Activated naive CD4-positive, alpha-beta T cell (primary cell): ENCODE measurements at regions not wholly inside any gene's neighbourhood (a gene's known extent, or its start where the extent isn't known, plus 50 kb on each side); places are given as distances from the start of the nearest gene placed in this dataset.

Experiments used
- DNase-seq, 4 experiments: peaks; one replicate each; lab custom pipeline; 2025; lab: John Stamatoyannopoulos, UW

GRCh38 chr3:22952860-22953259 lies 250.3 kb upstream of the UBE2E2 start:
- DNase-seq, result no peak

GRCh38 chr3:22959593-22959992 lies 243.5 kb upstream of the UBE2E2 start:
- DNase-seq, result no peak

DNA sequence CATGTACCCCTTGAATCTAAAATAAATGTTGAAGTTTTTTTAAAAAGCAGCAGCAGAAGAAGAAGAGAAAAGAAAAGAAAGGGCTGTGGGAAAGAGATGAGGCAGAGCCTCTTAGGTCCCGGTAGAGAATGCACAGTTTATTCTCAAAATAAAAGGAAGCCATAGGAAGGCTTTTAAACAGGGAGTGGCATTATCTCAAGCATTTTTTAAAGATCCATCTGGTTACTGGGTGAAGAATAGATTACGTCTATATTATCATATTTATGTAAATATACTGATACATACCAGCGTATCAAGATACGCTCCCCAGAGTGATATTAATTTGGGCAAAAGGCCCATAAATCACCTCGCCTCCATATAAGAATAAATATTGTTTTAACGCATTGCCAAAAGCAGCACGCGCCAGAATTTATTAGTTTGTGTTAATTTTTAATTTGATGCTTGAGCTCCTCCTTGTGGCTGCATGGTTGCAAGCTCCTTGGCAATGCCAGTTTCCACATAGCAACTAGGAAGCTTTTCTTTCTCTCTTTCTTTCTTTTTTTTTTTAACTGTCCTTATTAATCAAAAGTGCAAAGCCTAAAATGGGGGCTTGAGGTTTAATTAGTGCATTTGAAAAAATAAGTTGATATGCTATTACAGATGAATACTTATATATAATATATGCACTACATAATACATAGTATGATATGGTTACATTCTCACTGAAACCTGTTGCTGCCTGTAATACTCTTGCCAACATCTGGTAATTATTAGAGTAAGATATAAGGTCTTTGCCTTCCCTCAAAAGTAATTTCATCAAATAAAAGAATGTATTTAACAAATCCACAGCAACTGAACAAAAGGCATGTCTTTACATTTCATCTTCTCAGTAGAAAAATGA lies 242.8 kb upstream of the UBE2E2 start:
- no peak for DNase-seq

DNA sequence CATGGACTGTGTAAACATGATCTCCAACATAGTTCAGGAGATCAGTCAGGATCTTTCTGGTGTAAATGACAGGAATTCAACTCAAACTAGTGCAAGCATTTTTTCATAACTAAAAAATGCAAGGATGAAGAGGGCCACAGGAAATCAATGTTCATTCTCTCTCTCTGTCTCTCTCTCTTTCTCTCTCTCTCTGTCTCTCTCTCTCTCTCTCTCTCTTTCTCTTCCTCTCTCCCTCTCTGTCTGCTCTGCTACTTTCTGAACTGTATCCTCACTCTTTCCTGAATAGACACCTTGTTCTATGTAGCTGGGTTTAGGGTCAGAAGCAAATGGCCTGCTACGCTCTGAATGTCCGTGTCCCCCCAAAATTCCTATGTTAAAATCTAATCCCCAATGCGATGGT lies 240.9 kb upstream of the UBE2E2 start:
- no peak for DNase-seq

DNA sequence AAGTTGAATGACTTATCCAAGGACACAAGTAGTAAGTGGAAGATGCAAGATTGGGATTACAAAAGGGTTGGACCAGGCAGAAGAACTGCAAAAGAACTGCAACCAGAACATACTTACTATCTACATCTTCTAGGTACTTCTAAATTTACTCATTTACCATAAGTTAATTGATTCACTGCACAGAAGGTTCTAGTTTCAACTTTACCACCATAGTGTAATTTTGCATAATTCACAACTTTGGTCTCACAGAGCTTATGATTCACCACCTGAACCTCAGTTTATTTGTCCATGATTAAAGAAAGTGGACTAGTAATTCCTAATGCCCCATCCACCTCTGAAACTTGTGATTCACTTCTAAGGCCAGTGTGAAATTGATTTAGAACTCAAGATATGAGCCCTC lies 236.8 kb upstream of the UBE2E2 start:
- DNase-seq, result no peak

- no peak for DNase-seq
Measured at GRCh38 chr3:22969276-22969675, 233.9 kb upstream of the UBE2E2 start.

- no peak for DNase-seq
Measured at GRCh38 chr3:22971497-22971896, 231.6 kb upstream of the UBE2E2 start.

DNA sequence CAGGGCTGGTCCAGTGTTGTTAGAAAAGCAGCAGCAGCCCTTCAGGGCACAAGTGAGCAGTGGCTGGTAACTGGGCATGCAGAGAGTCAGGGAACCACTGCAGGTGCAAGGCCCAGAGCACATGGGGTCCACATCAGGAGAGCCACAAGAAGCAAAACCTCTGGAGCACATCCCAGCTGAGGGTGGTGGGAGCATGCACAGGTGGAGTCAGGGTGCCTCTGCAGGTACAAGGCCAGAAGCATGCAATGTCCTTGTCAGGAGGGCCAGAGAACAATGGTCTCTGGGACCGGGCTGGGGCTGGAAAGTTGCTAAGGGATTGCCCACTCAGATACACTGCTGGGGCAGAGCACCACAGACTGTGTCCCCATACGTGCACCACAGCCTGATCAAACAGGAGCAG lies 226.1 kb upstream of the UBE2E2 start:
- no peak for DNase-seq

DNA sequence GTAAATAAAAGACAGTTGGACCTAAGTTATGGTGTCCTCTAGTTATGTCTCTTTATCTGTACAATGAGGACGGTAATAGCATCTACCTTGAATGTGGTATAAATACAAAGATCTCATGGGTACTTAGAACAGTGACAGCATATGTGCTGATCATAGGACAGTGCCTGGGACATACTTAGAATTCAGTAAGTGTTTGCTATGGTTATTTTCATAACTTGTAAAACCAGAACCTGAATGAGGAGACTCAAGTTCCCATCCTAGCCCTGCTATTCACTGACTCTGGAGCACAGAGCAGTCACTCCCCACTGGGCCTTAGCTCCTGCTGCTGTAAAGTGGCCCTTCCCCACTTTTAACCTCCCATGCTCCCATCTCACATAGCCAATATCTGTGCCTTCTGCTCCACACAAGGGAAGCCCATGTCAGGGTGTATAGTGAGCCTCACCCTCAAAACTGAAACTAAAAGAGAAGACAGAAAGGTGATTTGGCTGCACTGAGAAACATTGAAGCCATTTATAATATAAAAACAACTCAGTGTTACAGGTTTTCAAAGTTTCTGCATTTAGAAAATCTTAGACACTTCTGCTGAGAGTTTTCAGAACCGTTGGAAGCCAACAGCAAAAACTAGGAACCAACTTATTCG lies 225.4 kb upstream of the UBE2E2 start:
- no peak for DNase-seq

- DNase-seq, result no peak
Measured at GRCh38 chr3:22979581-22979980, 223.5 kb upstream of the UBE2E2 start.

DNA sequence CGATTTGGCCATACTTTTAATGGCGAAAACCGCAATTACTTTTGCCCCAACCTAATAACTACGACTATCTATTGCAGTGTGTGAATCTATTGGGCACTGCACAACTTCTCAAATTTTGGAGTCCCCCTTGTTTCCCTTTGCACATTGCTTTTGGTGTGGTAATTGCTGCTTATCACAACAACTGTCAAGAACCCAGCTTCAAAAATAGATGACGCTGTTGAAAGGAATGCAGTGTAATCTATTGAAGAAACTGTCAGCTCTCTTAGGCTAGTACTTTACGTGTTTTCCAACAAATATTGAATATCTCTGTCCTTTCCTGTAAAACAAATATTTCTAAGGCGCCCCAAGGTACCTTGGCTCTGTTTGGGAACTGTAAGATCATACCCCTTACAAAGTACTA lies 222.8 kb upstream of the UBE2E2 start:
- no peak for DNase-seq

DNA sequence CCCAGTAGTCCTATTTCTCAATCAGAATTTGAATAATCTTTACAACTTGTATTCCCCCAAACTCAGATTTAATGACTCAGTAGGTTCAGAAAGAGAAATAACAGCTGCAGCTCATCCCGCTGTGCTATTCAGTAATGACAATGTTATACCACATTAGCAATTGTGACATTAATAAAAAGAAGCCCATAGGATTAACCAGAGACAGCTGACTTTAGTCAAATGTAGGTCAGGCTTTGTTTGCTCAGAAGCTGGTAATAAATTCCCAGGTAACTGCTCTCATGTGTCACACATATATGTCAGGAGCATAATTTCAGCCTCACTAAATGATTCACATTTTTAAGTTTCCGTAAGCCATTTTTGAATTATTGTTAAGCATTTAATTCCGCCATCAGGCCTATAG lies 222.0 kb upstream of the UBE2E2 start:
- no peak for DNase-seq

- DNase-seq, result no peak
Measured at GRCh38 chr3:22981861-22982260, 221.3 kb upstream of the UBE2E2 start.

GRCh38 chr3:22982981-22983587 lies 220.0 kb upstream of the UBE2E2 start:
- DNase-seq, result no peak

DNA sequence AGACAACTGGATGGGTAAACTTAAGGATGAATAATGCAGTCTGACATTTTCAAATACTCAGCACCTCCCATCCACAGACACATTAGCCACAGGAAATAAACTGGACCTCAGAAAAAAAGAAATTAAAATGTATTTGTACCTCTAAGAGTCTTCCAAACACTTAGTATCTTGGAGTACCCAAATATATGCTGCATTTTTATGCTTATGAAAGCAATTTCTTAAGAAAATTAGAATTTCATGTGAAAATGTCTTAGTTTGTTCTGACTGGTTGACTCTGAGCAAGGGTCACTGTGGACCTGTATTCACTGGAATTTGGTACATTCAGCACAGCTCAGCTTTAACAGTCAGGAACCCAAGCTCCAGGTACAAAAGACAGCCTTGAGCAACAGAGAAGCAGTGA lies 216.2 kb upstream of the UBE2E2 start:
- DNase-seq, result no peak

DNA sequence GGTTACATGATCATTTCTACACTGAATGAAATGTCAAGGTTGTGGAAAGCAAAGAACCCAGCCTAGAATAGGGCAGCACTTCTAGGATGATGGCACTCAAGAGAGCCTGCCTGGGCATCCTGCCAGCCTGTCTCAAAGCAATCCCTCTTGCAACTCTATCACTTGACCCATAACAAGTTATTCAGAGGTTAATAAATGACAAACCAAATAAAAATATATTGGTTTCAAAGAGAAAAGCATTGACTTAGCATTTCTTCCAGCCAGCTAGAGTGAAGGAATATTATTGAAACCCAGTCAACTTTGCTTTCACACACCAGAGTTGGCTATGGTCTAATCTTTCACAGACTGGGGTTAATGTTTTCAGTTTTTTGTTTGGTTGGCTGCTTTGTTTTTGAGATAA lies 214.6 kb upstream of the UBE2E2 start:
- DNase-seq, result no peak

GRCh38 chr3:22989716-22990115 lies 213.4 kb upstream of the UBE2E2 start:
- no peak for DNase-seq

- DNase-seq, result no peak
Measured at GRCh38 chr3:22990291-22991200, 212.6 kb upstream of the UBE2E2 start.

DNA sequence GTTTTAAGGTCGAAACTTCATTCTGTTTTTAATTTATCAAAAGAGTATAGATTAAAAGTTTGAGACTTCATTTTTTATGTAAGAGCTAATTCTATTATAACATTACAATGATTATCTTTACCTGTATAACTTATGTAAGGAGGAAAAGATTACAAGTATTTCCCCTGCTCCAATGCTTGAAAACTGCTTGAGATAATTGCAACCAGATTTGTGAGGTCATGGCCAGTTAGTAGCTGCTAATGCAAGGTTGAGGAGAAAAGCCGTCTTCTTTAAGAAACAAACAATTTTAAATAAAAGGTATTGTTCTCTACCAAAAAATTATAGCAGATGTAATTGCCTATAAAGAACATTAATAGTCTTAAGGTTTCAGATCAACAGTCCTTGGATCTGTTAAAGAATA lies 208.3 kb upstream of the UBE2E2 start:
- DNase-seq, result no peak

GRCh38 chr3:22996920-22997571 lies 206.1 kb upstream of the UBE2E2 start:
- DNase-seq, result no peak

DNA sequence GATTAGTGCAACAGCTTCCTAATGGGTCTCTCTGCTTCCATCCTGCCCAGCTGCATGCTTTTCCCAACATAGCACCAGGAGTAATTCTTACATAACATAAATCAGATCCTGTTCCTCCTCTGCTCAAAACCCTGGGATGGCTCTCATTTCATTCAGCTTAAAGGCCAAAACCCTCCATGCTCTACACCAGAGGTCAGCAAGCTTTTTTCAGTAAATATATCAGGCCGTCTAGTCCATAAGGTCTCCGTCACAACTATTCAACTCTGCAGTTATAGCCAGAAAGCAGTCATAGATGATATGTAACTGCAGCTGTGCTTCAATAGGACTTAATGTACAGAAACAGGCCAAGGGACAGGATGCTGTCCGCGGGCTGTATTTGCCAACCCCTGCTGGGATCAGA lies 202.8 kb upstream of the UBE2E2 start:
- DNase-seq, result no peak

- no peak for DNase-seq
Measured at GRCh38 chr3:23002151-23002550, 201.0 kb upstream of the UBE2E2 start.
